IPS-NIHi7 (cell line): ENCODE measurements at regions not wholly inside any gene's neighbourhood (a gene's known extent, or its start where the extent isn't known, plus 50 kb on each side); places are given as distances from the start of the nearest gene placed in this dataset.
A peak's percentile ranks its signal among the peaks of the same experiment; 100 is the strongest.
"Not testable (repeated sequence)": the region's sequence is repeated elsewhere in the genome, so short reads cannot be mapped to it uniquely, and the experiment has no call there.

Source experiments
- DNase-seq: peaks from one replicate; pipeline ENCODE4 v3.0.0; 2012; ENCODE audit warnings: mixed read lengths; ENCODE audit errors: extremely low spot score

DNA sequence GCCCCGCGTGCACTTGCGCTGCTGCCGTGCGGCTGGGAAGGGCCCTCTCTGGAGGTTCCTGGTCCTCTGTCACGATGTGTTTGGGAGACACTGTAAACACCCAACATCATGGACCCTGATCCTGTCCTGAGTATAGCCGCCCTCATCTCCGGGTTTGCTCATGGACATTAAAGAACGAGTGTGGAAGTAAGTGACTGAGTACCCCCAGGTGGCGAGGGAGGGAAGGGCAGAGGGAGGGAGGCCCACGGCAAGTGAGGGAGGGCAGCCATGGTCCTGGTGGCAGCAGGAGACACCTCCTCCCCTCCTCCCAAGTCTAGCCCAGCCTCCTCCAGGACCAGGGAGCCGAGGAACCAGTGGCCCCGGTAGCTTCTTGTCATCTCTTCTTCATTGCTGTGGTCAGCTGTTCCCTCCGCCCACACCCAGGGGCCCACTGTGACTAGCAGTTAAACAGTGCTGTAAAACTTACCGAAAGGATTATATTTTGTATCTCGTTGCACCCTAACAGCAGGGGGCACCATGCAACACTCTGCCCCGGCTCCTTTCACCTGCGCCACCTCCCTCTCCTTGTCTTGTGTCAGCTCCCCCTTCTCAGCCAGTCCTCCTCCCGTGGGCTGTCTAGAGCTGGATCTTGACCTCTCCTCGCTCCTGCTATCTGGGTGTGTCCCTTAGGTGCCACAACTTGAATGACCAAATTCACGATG lies 566.5 kb upstream of the B3GAT1 start:
- peak; percentile 32 for DNase-seq

GRCh38 chr11:134976551-134976950 lies 564.5 kb upstream of the B3GAT1 start:
- DNase-seq: no peak

- no peak for DNase-seq
Measured at GRCh38 chr11:134975866-134976376, 563.9 kb upstream of the B3GAT1 start.

DNA sequence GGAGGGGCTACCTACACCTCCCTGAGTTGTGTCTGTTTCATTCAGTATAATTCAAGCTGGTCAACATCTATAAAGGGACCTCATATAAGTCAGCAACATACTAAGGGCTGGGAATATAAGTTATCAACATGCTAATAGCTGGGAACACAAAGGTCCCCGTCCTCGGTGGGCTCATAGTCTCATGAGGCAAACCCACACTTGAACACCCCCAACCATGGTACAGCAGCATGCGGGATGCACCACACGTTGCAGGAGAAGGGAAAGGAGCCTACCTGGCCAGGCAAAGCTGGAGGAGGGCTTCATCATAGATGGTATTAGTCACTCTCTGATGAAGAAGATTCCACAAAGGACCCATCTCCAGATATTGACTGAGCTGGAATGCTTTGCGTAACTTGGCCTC lies 561.8 kb upstream of the B3GAT1 start:
- no peak for DNase-seq

DNA sequence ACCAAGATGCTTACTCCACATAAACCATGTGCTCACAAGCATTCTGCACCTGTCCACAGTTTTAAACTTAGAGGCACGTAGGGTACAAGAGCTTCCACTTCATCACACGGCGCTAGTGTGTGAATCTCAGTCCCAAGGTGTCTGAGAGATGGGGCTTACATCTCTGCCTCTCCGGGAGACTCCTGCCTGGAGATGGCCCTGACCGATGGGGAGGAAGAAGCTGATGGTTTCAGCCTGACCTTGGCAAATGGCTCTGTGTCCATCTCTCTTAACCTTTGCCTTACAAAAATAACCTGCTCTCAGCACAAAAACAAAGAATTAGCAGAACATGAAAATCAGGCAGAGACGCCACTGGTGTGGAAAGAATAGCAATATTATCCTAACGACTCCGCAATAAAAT lies 559.3 kb upstream of the B3GAT1 start:
- no peak for DNase-seq

DNA sequence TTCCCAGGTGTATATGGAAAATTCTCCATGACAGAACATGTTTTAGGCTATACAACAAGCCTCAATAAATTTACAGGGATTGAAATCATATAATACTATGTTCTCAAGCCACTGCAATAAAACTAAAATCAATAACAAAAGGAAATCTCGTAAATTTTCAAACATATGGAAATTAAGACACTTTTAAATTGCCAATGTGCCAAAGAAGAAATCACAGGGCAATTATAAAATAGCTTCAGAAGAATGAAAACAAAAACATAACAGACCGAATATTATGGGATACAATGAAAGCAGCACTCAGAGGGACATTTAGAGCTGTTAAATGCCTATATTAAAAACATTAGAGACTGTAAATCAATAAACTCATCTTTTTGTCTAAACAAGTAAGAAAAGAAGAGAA lies 555.7 kb upstream of the B3GAT1 start:
- DNase-seq: no peak

DNA sequence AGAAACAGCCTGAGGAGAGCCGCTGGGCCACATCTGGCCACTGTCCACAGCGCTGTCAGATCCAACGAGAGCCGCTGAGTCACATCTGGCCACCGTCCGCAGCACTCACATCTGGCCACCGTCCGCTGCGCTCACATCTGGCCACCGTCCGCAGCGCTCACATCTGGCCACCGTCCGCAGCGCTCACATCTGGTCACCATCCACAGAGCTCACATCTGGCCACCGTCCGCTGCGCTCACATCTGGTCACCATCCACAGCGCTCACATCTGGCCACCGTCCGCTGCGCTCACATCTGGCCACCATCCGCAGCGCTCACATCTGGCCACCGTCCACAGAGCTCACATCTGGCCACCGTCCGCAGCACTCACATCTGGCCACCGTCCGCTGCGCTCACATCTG lies 549.3 kb upstream of the B3GAT1 start:
- DNase-seq: not testable (repeated sequence)

DNA sequence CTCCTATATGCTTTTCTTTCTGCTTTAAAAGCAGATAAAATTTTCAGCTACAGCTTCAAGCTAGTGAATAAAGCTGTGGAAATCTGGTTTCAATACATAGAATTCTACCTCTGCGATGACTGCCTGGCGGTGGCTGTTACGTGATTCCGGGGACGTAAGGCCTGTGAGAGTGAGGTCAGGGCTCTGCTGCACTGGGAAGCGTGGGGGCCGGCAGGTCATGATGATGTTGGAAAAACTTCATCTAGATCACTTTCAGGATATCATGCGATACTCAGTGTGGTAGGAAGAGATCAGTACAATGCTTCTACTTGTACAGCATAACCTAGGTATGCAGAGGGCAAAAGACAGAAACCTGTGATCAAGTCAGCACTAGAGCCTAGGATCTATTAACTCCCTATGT lies 546.8 kb upstream of the B3GAT1 start:
- no peak for DNase-seq

DNA sequence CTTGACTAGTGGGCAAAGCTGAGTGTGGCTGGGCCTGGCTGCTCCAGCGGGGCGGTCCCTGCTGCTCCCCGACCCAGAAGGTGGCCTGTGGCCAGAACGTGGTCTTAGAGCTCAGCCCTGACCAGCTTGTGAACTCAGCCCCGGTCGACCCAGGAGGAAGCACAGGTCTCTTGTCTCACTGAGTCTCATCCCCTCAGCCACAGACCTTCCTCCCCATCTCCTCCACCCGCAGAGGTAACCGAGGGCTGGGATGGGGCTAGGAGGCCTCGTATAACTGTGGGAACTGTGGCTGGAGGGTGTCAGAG lies 546.2 kb upstream of the B3GAT1 start:
- no peak for DNase-seq

GRCh38 chr11:134957540-134958335 lies 545.7 kb upstream of the B3GAT1 start:
- DNase-seq: no peak

GRCh38 chr11:134956450-134957210 lies 544.6 kb upstream of the B3GAT1 start:
- DNase-seq: no peak

DNA sequence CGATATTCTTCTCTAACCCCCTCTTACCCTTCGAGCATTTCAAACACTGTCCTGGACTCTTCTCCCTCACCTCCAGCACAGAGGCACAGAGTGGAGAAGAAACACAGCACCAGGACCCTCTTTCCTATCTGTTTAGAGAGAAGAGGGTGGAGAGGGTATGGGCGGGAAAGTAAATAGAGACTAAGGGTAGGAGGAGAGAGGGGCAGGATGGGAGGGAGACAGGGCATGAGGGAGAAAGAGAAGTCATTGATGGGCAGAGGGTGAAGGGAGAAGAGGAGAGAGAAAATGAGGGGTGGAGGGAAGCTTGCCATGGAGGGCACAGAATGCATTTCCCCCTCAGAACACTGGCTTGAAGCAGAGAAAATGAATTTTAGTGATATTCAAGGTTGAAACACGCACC lies 543.9 kb upstream of the B3GAT1 start:
- not testable (repeated sequence) for DNase-seq

- DNase-seq: no peak
Measured at GRCh38 chr11:134955281-134955680, 543.2 kb upstream of the B3GAT1 start.

DNA sequence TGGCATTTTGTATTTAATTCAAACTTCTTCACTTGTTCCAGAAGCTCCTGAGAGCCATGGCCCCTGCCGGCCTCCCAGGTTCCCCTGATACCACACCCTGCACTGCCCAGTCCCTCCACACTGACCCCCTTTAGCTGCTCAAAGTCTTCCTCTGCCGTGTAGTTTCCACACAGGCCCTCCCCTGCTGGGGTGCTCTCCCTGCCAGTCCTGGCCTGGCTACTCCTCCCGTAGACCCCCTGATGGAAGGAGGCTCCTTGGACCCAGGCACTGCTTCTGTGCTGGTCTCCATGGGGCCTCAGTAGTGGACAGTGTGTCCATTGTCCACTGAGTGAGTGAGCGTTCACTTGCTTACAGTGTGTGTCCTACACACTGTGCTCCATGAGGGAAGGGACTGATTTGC lies 542.4 kb upstream of the B3GAT1 start:
- not testable (repeated sequence) for DNase-seq

DNA sequence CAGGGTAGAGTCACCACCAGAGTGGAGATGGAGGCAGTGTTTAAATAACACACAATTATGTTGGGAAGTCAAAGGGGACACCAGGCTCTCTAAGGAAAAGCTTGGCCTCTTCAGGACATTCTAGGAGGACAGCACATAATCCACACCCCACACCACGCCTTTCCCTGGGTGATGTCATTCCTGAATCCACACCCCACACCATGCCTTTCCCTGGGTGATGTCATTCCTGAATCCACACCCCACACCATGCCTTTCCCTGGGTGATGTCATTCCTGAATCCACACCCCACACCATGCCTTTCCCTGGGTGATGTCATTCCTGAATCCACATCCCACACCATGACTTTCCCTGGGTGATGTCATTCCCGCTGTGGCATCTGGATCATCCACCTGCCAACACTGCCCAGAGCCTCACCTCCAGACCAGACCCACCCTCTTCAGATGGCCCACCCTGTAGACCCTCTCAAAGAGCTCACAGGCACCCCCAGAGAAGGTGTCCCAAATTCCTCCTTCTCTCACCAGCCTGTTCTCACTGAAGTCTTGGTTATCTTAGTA lies 541.5 kb upstream of the B3GAT1 start:
- not testable (repeated sequence) for DNase-seq

- DNase-seq: peak; percentile 56
Measured at GRCh38 chr11:134951305-134951700, 539.3 kb upstream of the B3GAT1 start.

DNA sequence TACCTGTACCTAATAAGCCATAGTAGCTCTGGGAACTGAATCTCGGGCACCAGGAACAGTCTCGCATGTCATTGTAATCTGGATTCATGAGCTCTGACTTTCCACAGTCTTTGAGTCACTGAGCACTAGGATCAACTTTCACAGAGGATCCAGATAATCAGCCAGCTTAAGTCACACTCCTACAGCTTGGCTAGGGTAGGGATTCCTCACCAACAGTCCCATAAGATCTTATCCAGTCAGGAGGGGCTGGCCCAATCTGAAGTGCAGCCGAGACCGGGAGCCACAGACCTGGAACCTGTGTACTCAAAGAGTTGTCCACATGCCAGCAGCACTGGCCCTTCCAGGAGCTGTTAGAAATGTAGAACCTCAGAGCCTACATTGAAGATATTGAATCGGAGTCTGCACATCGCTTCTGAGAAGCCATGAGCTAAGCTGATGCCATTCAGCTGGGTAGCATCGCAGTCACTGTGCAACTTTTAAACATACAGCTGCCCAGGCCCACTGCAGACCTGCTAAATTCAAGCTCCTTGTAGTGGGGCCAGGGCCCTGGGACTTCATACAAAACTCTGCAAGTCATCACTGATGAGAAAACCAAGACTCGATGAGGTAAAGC lies 538.8 kb upstream of the B3GAT1 start:
- no peak for DNase-seq

GRCh38 chr11:134949121-134950090 lies 537.4 kb upstream of the B3GAT1 start:
- DNase-seq: no peak

- DNase-seq: no peak
Measured at GRCh38 chr11:134947556-134947955, 535.5 kb upstream of the B3GAT1 start.

DNA sequence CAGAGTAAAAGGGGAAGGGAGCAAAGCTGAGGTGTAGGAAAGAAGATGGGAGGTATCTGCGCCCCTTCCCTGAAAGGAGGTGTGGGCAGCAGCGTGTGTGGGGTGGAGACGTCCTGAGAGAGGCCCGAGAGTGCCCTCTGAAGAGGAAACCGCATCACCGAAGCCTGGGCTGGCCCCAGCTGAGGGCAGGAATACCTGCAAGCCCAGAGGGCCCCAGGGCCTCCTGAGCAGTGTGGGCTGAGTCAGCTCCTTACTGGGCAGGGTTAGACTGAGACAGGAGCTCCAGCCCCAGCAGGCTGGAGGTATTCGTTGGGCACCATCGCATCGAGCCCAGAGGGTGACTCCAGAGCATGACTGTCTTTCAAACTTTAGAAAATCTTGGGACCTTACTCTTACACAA lies 534.0 kb upstream of the B3GAT1 start:
- DNase-seq: peak; percentile 57

DNA sequence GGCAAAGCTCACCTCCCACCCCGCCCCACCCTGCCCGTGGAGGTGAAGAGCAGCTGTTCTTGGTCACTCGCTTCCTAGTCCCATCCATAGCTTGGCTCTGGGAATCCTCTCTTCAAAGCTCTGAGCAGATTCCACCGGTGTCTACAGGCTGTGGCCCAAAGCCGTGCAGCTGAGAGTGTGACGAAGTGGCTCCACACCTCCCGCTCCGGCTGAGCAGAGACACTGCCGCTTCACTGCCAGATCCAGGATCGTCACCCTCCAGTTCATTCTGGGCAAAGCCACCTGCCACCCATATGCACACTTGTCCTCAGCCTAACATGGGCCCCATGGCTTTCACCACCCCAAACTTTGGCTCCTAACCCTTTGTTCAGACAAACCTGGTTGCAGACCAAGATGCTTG lies 532.9 kb upstream of the B3GAT1 start:
- no peak for DNase-seq
